ENCODE measurements at regions not wholly inside any gene's neighbourhood (a gene's known extent, or its start where the extent isn't known, plus 50 kb on each side); places are given as distances from the start of the nearest gene placed in this dataset.

- DNase-seq, result no peak
These were observed 162.9 kb upstream of the SIX2 start for GRCh38 chr2:45172142-45172541.

GRCh38 chr2:45171136-45171501 lies 161.9 kb upstream of the SIX2 start:
- no peak for DNase-seq

GRCh38 chr2:45170191-45171135 lies 161.2 kb upstream of the SIX2 start:
- DNase-seq, result no peak

GRCh38 chr2:45169339-45170190 lies 160.3 kb upstream of the SIX2 start:
- DNase-seq, result no peak

- no peak for DNase-seq
These were observed 159.6 kb upstream of the SIX2 start for GRCh38 chr2:45168711-45169338.

GRCh38 chr2:45167920-45168629 lies 158.8 kb upstream of the SIX2 start:
- DNase-seq, result no peak

- DNase-seq, result no peak
These were observed 157.1 kb upstream of the SIX2 start for GRCh38 chr2:45166229-45166890.

GRCh38 chr2:45162711-45163110 lies 153.5 kb upstream of the SIX2 start:
- no peak for DNase-seq

GRCh38 chr2:45156605-45157004 lies 147.4 kb upstream of the SIX2 start:
- DNase-seq, result no peak

- DNase-seq, result no peak
These were observed 145.4 kb upstream of the SIX2 start for GRCh38 chr2:45154606-45155155.

GRCh38 chr2:45154144-45154543 lies 144.9 kb upstream of the SIX2 start:
- no peak for DNase-seq

GRCh38 chr2:45153121-45153520 lies 143.9 kb upstream of the SIX2 start:
- DNase-seq, result no peak

GRCh38 chr2:45152691-45153090 lies 143.4 kb upstream of the SIX2 start:
- DNase-seq, result no peak

- no peak for DNase-seq
These were observed 136.0 kb upstream of the SIX2 start for GRCh38 chr2:45145073-45145899.

- no peak for DNase-seq
These were observed 132.9 kb upstream of the SIX2 start for GRCh38 chr2:45141883-45142866.

GRCh38 chr2:45140675-45141074 lies 131.4 kb upstream of the SIX2 start:
- no peak for DNase-seq

- no peak for DNase-seq
These were observed 129.7 kb upstream of the SIX2 start for GRCh38 chr2:45138904-45139303.

GRCh38 chr2:45137966-45138695 lies 128.9 kb upstream of the SIX2 start:
- no peak for DNase-seq

GRCh38 chr2:45134726-45135125 lies 125.5 kb upstream of the SIX2 start:
- DNase-seq, result peak; percentile 9

Measured in midbrain (tissue), 1 donor.